ENCODE measurements at regions not wholly inside any gene's neighbourhood (a gene's known extent, or its start where the extent isn't known, plus 50 kb on each side); places are given as distances from the start of the nearest gene placed in this dataset.

DNA sequence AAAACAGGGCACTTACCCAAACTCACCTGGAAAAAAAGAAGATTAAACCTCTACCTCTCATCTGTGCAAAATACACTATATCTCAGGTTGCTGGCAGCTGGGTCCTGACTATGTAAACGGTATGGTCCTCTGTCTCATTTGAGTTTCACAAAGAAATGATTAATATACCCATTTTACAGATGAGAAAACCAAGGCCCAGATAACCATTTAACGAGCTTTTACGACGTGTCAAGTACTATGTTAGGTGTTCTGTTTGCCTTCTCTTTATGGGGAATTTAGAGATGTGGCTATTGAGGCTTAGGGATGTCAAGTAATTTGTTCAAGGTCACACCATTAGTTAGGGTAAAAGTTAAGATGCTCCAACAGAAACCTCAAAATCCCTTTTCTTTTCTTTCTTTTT is 140.4 kb upstream of the USP24 start:
- no peak overlapping the region for H3K27ac ChIP-seq (ENCODE audit: extremely low read length, insufficient read depth, low read length)
- H2AFZ ChIP-seq (ENCODE audit: low read length), result no peak overlapping the region
- ATAC-seq (no peak), DNase-seq (ENCODE audit: low spot score) (no peak), FAIRE-seq (no peak)
- CTCF ChIA-PET (ENCODE audit: low intra/inter-chr PET ratio, low total read pairs), result no interaction called here
- H3K9ac ChIP-seq (ENCODE audit: insufficient read depth, low read depth, low read length), result no peak overlapping the region
- no peaks in the 10 kb centered on the region for H4K20me1 ChIP-seq (ENCODE audit: insufficient read depth, low read length)
- H3K27me3 ChIP-seq (ENCODE audit: control insufficient read depth in 1 of 2, insufficient read depth in 2 of 2, low read length in 2 of 2), result peaks cover 0 to 2% of the 10 kb centered on the region in 2 experiments; a peak in 1 of 5 replicates
- H3K4me3 ChIP-seq (replicated peaks in 1 of 3; ENCODE audit: insufficient read depth in 1 of 3, low read depth in 2 of 3, low read length in 3 of 3), result no peak overlapping the region
- in situ Hi-C loops (cut with HindIII; ENCODE audit: extremely low pct_ligation_motif_present, low pct_unique_long_range_greater_than_20kb), result no loop called here
- no peaks in the 10 kb centered on the region for H3K9me3 ChIP-seq (ENCODE audit: low read length)
- H3K4me1 ChIP-seq (ENCODE audit: insufficient read depth, low read length), result peaks cover 5% of the 10 kb centered on the region; the same call in 1 of the 2 replicates
- intact Hi-C loops (cut with micrococcal nuclease; ENCODE audit: unreplicated experiment), result no loop called here
- peak; percentile 57; the same call in 1 of the 2 replicates for TF ChIP-seq ZNF629 (CRISPR knock-in tag; conservative IDR thresholded peaks at IDR 0.05)
- no peak for TF ChIP-seq ZNF768 (CRISPR knock-in tag; IDR thresholded peaks at IDR 0.05)
- H3K79me2 ChIP-seq (ENCODE audit: insufficient read depth, low read length), result no peaks in the 10 kb centered on the region
- no TSS peak for BruUV-seq (replicated peaks)
- POLR2A ChIA-PET, result no interaction called here
- WGBS (ENCODE audit: low lambda C conversion rate), result 29% methylated on average over 4 of the region's 4 CpGs
- no peak overlapping the region for H3K4me2 ChIP-seq (ENCODE audit: low read depth, low read length)
- H3K36me3 ChIP-seq (replicated peaks in 1 of 2; ENCODE audit: control insufficient read depth in 1 of 2, insufficient read depth in 2 of 2, low read length in 2 of 2), result no peaks in the 10 kb centered on the region

GRCh38 chr1:55353707-55354620 is 138.8 kb upstream of the USP24 start:
- no peaks in the 10 kb centered on the region for H3K36me3 ChIP-seq (replicated peaks in 1 of 2; ENCODE audit: control insufficient read depth in 1 of 2, insufficient read depth in 2 of 2, low read length in 2 of 2)
- H3K4me3 ChIP-seq (replicated peaks in 1 of 3; ENCODE audit: insufficient read depth in 1 of 3, low read depth in 2 of 3, low read length in 3 of 3), result no peak overlapping the region
- ATAC-seq, result no peak
- no peak overlapping the region for H3K27ac ChIP-seq (ENCODE audit: extremely low read length, insufficient read depth, low read length)
- no TSS peak for BruUV-seq (replicated peaks)
- no peak for DNase-seq (ENCODE audit: low spot score)
- H3K9ac ChIP-seq (ENCODE audit: insufficient read depth, low read depth, low read length), result no peak overlapping the region
- H3K9me3 ChIP-seq (ENCODE audit: low read length), result no peaks in the 10 kb centered on the region
- H2AFZ ChIP-seq (ENCODE audit: low read length), result no peak overlapping the region
- TF ChIP-seq FOXA3 (CRISPR knock-in tag; IDR thresholded peaks at IDR 0.05), result no peak
- TF ChIP-seq ZNF24 (IDR thresholded peaks at IDR 0.05), result 0 out of 2 replicates have a peak, but pooled peaks have one; percentile 23
- TF ChIP-seq ZNF879 (CRISPR knock-in tag; IDR thresholded peaks at IDR 0.05), result no peak
- TF ChIP-seq SETDB1 (CRISPR knock-in tag; IDR thresholded peaks at IDR 0.05; ENCODE audit: borderline replicate concordance), result no peak
- intact Hi-C loops (cut with micrococcal nuclease; ENCODE audit: unreplicated experiment) (no loop called here), in situ Hi-C loops (cut with HindIII; ENCODE audit: extremely low pct_ligation_motif_present, low pct_unique_long_range_greater_than_20kb) (no loop called here)
- POLR2A ChIA-PET, result no interaction called here
- FAIRE-seq, result no peak
- H3K79me2 ChIP-seq (ENCODE audit: insufficient read depth, low read length), result no peaks in the 10 kb centered on the region
- WGBS (ENCODE audit: low lambda C conversion rate), result 20% methylated on average over 7 of the region's 10 CpGs
- peaks cover 0 to 3% of the 10 kb centered on the region in 2 experiments; a peak in 1 of 5 replicates for H3K27me3 ChIP-seq (ENCODE audit: control insufficient read depth in 1 of 2, insufficient read depth in 2 of 2, low read length in 2 of 2)
- CTCF ChIA-PET (ENCODE audit: low intra/inter-chr PET ratio, low total read pairs), result no interaction called here
- H4K20me1 ChIP-seq (ENCODE audit: insufficient read depth, low read length), result no peaks in the 10 kb centered on the region
- peaks cover 5% of the 10 kb centered on the region; the same call in 1 of the 2 replicates for H3K4me1 ChIP-seq (ENCODE audit: insufficient read depth, low read length)
- H3K4me2 ChIP-seq (ENCODE audit: low read depth, low read length), result no peak overlapping the region
